Spleen (tissue), 7 donors: ENCODE measurements at regions not wholly inside any gene's neighbourhood (a gene's known extent, or its start where the extent isn't known, plus 50 kb on each side); places are given as distances from the start of the nearest gene placed in this dataset.

Experiments used
- POLR2AphosphoS5 ChIP-seq, 3 donors: sonication (generic); formaldehyde crosslinking; IDR thresholded peaks; one replicate each; pipeline ENCODE4 v1.5.1; 2017; ENCODE audit warnings: antibody characterized with exemption in 3 of 3
- TF ChIP-seq, protein P1 (sequence below), 11 experiments: fragments of 200-600 bp in 7 of 11; fragments of 450-650 bp in 4 of 11; sonication (generic) in 4 of 11; IDR thresholded peaks in 8 of 11; conservative IDR thresholded peaks in 3 of 11; 1 replicate in 7 of 11; 2 replicates in 4 of 11; pipeline versions ENCODE4 v1.4.0 to v1.8.0; 2016 to 2021; ENCODE audit warnings: antibody characterized with exemption in 11 of 11, inconsistent platforms in 4 of 11, mild to moderate bottlenecking in 1 of 11
- donor health status: DM: no; HTN: no; CAD: no; lungs with moderate emphysema.
- donor health status: DM: no; HTN: no; CAD: no.
- donor health status: DM: no; HTN: no; CAD: no.

DNA sequence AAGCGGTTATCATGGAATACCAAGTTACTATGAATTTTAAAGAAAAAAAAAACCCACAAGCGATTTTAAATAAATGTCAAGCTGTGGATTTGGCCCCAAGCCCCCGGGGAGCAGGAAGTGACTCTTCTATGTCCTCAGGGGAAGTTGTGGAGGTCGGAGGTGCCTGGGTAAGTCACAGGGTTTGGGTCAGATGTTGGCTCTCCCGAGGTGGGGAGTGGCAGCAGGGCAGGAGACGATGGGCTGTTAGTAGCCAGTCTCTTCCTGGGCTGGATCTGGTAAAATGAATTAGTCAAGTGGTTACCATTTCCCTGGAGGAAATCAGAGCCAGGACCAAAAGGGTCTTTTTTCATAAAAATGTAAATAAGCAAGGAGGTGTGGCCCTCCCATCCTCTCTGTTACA is 316.7 kb downstream of the TLE3 start:
- TF ChIP-seq, protein P1, sequence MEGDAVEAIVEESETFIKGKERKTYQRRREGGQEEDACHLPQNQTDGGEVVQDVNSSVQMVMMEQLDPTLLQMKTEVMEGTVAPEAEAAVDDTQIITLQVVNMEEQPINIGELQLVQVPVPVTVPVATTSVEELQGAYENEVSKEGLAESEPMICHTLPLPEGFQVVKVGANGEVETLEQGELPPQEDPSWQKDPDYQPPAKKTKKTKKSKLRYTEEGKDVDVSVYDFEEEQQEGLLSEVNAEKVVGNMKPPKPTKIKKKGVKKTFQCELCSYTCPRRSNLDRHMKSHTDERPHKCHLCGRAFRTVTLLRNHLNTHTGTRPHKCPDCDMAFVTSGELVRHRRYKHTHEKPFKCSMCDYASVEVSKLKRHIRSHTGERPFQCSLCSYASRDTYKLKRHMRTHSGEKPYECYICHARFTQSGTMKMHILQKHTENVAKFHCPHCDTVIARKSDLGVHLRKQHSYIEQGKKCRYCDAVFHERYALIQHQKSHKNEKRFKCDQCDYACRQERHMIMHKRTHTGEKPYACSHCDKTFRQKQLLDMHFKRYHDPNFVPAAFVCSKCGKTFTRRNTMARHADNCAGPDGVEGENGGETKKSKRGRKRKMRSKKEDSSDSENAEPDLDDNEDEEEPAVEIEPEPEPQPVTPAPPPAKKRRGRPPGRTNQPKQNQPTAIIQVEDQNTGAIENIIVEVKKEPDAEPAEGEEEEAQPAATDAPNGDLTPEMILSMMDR (IDR thresholded peaks at IDR 0.05 in 8 of 11, conservative IDR thresholded peaks at IDR 0.05 in 3 of 11): no peak
- TF ChIP-seq POLR2AphosphoS5 (IDR thresholded peaks at IDR 0.05): no peak
